D721Med (cell line): ENCODE measurements at regions not wholly inside any gene's neighbourhood (a gene's known extent, or its start where the extent isn't known, plus 50 kb on each side); places are given as distances from the start of the nearest gene placed in this dataset.

Source experiments
- DNase-seq: peaks from one replicate; pipeline ENCODE4 v3.0.0; 2011; ENCODE audit warnings: low spot score; ENCODE audit not compliant: insufficient read length
- FAIRE-seq: peaks from 2 replicates; lab custom pipeline; 2011; peaks lifted over from hg19 to GRCh38; lab: Jason Lieb, UNC
- TF ChIP-seq, protein P1 (sequence below): IDR thresholded peaks from 2 replicates; pipeline ENCODE4 v1.5.1; 2012; ENCODE audit warnings: mild to moderate bottlenecking, control low read depth; ENCODE audit not compliant: insufficient read depth; ENCODE audit errors: missing control alignments

DNA sequence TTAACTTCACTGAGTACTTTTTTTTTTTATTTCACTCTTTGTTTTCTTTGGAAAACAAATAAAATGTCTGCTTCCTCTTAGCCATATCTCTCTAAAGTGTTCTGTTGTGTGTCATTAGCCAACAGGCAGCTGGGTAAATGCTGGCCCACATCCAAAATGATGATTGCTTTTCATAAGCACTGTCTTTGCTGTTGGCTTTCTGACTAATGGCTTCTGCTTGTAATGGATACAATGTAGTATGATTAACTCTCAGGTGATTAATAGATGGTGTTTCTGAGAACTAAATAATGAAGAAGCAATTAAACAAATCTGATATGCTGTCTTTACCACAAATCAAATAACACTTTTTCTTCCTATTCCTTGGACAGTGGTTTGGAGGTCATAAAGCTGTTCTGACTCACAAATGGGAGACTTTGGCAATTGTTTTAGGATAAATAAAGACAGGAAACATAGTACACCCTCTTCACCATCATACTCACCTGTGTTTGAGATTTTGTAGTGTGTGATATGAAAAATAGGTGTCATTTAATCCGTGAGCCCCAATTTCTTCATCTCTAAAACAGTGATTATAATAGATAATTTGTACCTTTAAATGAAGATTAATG, 888.4 kb downstream of the TSN start:
- TF ChIP-seq, protein P1, sequence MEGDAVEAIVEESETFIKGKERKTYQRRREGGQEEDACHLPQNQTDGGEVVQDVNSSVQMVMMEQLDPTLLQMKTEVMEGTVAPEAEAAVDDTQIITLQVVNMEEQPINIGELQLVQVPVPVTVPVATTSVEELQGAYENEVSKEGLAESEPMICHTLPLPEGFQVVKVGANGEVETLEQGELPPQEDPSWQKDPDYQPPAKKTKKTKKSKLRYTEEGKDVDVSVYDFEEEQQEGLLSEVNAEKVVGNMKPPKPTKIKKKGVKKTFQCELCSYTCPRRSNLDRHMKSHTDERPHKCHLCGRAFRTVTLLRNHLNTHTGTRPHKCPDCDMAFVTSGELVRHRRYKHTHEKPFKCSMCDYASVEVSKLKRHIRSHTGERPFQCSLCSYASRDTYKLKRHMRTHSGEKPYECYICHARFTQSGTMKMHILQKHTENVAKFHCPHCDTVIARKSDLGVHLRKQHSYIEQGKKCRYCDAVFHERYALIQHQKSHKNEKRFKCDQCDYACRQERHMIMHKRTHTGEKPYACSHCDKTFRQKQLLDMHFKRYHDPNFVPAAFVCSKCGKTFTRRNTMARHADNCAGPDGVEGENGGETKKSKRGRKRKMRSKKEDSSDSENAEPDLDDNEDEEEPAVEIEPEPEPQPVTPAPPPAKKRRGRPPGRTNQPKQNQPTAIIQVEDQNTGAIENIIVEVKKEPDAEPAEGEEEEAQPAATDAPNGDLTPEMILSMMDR: no peak
- DNase-seq (no peak), FAIRE-seq (no peak)

DNA sequence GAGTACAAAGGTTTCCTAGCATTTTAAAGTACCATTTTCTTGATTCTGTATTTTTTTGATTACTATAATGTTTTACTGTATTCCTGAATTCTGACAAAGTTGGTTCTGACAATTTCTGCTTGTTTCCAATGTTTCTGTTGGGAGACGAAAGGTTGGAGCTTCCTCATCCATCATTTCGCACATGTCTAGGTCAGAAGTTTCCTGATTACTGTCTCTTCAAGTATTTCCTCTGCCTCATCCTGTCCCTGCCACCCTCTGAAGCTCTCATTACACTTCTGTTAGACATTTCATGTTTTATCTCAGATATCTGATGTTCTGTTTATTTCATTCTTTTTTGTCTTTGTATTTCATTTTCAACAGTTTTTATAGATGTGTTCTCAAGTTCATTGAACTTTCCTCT, 895.8 kb downstream of the TSN start:
- no peak for FAIRE-seq
- DNase-seq: no peak
- TF ChIP-seq, protein P1: no peak

DNA sequence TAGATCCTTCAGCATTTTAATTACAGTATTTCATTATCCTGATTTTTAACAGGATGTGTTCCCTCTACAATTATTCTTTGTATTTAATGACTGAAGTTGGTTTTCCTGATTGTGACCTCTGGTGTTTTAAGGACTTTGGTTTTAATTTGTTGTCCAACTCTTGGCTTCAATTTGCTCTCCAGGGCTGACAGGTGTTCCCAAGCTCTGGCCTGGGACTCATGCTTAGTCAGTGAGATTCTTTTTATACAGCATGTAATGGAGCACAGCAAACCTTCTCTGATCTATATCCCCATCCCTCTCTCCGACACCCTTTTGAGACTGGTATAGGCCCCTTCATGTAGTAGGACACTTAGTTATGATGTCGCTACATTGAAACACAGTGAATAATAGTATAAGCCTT, 896.3 kb downstream of the TSN start:
- DNase-seq: no peak
- TF ChIP-seq, protein P1: no peak
- FAIRE-seq: no peak

DNA sequence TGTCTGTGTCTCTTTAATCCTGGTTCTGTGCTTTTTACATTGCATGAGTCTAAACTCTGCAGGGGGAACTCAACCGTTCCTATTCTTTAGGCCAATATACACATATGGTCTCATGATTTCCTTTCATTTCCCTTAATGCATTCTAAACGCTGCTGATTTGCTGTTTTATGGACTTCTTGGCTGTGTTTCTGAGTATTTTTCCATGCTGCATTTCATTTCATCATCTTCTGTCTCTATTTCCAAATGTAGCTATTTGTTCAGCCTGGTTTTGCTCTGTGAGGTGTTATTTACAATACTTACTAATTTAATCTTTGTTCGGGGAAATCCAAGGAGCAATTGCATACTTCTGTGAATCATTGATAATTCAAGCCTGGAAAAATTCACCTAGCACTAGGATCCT, 897.2 kb downstream of the TSN start:
- DNase-seq: no peak
- FAIRE-seq: no peak
- TF ChIP-seq, protein P1: no peak

DNA sequence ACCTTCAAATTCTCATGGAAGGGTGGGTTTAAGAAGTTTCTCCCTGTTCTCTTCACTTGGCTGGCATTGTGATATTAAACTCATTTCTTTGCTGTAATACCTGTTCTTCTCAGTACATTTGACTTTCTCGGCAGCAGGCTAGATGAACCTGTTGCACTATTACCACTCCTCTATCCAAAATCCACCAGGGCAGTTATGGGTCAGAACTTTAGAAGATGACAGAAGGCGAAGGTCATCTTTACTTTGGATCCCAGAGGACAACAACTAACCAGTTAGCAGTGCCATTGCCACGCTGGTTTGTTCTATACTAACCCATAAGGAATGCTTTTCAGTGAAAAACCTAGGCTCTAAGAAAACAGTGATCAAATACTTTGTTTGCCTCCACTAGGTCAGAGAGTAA, 901.0 kb downstream of the TSN start:
- TF ChIP-seq, protein P1: no peak
- FAIRE-seq (no peak), DNase-seq (no peak)

DNA sequence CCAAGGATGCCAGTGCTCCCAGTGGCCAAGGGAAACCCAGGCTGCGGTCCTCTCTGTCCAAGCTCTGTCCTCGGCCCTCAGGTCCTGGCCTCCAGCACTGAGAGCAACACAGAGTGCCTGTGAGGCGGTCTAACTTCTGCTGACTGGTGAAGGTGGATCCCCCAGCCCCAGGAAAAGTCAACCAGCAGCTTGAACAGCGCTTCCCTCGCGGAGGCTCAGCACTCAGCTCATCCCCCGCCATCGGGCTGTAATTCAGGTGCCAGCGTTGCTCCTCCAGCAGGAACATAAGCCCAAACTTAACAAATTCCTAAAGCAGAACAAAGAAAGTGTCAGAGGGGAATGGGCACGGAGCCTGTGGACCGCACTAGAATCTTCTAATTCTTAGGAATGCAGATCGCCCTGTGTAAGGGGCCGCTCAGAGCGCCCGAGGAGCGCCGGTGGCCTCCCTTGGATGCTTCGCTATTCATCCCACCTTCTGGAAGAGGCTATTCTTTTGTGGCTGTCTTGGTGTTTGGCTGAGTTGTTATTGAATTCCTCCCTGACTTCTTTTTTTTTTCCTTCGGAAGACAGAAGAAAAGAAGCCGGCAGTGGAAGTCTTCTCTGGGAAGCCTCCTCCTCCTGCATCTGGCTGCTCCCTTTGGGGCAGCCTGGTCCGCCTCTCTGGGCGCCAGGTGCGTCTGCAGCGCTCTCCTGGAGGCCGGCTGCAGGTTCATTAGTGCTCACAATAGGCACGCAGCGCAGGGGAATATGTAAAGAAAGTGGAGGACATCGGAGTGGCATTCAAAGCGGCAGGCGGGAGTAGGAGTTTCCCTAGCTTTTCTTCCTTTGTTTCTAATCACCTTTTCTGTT, 905.6 kb downstream of the TSN start:
- DNase-seq (no peak), FAIRE-seq (no peak)
- TF ChIP-seq, protein P1: no peak

DNA sequence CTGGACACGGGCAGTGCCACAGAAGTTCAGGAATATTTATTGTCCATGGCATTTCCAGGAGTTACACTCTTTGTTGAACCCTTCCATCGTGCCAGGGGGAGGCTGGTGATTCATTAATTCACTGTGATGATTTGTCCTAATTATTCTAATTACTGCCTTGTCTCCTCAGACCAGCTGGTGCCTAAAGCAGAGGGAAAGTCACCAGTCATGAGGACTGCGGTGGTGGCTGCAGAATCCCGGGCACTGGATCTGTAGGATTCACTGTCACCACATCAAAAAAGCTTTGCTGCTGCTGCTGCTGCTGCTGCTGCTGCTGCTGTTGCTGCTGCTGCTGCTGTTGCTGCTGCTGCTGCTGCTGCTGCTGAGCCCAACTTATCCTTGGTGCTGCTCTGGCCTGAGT, 908.2 kb downstream of the TSN start:
- no peak for FAIRE-seq
- TF ChIP-seq, protein P1: no peak
- no peak for DNase-seq
